IMR-90 (cell line): ENCODE measurements at regions not wholly inside any gene's neighbourhood (a gene's known extent, or its start where the extent isn't known, plus 50 kb on each side); places are given as distances from the start of the nearest gene placed in this dataset.

Experiments
- ATAC-seq: fragments of 200-7000 bp; cut with Tn5 transposase; 2 replicates; pipeline ENCODE4 v1.9.1; 2020; ENCODE audit warnings: low read depth, mild to moderate bottlenecking, moderate library complexity
- BruUV-seq: library from RNA; stranded (reverse); fragments of 400-500 nt; replicated peaks from 2 replicates; lab custom pipeline; 2021; lab: Mats Ljungman, UMichigan
- CTCF ChIA-PET: fragments of 300-600 bp; formaldehyde crosslinking; extraction: SDS; loops from one replicate; lab custom pipeline; 2021; ENCODE audit warnings: antibody characterized with exemption; lab: Yijun Ruan, JAX
- POLR2A ChIA-PET: fragments of 300-600 bp; sonication (Branson Sonifier 250); formaldehyde crosslinking; loops from one replicate; lab custom pipeline; 2022; ENCODE audit warnings: antibody characterized with exemption; ENCODE audit not compliant: unreplicated experiment; lab: Charles Lee
- DNase-seq: peaks from one replicate; pipeline ENCODE4 v3.0.0; 2013
- H2AFZ ChIP-seq: replicated peaks from 2 replicates; pipeline ENCODE3; 2013; ENCODE audit warnings: low read length, mild to moderate bottlenecking; ENCODE audit not compliant: poor library complexity
- H2AK5ac ChIP-seq: 2 replicates; pipeline ENCODE4 v1.6.1; 2013; ENCODE audit warnings: low read depth, low read length, inconsistent platforms
- H2AK9ac ChIP-seq: replicated peaks from 2 replicates; pipeline ENCODE3; 2013; ENCODE audit warnings: mild to moderate bottlenecking, low read depth, low read length, moderate library complexity; ENCODE audit not compliant: poor library complexity
- H2BK120ac ChIP-seq: 2 replicates; pipeline ENCODE4 v1.6.1; 2013; ENCODE audit warnings: low read depth, low read length, inconsistent platforms
- H2BK15ac ChIP-seq: 3 replicates; pipeline ENCODE4 v1.6.1; 2013; ENCODE audit warnings: low read depth, low read length, inconsistent platforms
- H2BK20ac ChIP-seq: 2 replicates; pipeline ENCODE4 v1.6.1; 2013; ENCODE audit warnings: low read depth, mild to moderate bottlenecking, inconsistent platforms, low read length, moderate library complexity
- H2BK5ac ChIP-seq: 2 replicates; pipeline ENCODE4 v1.6.1; 2013; ENCODE audit warnings: mild to moderate bottlenecking, low read depth, low read length, inconsistent platforms; ENCODE audit not compliant: poor library complexity, severe bottlenecking
- H3K14ac ChIP-seq: replicated peaks from 2 replicates; pipeline ENCODE4 v1.6.1; 2013; ENCODE audit warnings: low read depth, low read length, inconsistent platforms
- H3K18ac ChIP-seq: 2 replicates; pipeline ENCODE4 v1.6.1; 2013; ENCODE audit warnings: low read depth, low read length, control low read depth
- H3K23ac ChIP-seq: 2 replicates; pipeline ENCODE4 v1.6.1; 2013; ENCODE audit warnings: low read depth, low read length, inconsistent platforms
- H3K27ac ChIP-seq: 2 replicates; pipeline ENCODE4 v1.5.1; 2013; ENCODE audit warnings: mild to moderate bottlenecking, control low read depth, low read length; ENCODE audit not compliant: insufficient read depth
- H3K27me3 ChIP-seq: 2 replicates; pipeline ENCODE4 v1.6.1; 2013; ENCODE audit warnings: low read length; ENCODE audit not compliant: control insufficient read depth, insufficient read depth
- H3K36me3 ChIP-seq: 2 replicates; pipeline ENCODE4 v1.6.1; 2013; ENCODE audit warnings: low read length, mixed read lengths; ENCODE audit not compliant: control insufficient read depth, insufficient read depth
- H3K4ac ChIP-seq: 2 replicates; pipeline ENCODE4 v1.6.1; 2013; ENCODE audit warnings: low read depth, low read length, inconsistent platforms
- H3K4me1 ChIP-seq: 2 replicates; pipeline ENCODE4 v1.6.1; 2013; ENCODE audit warnings: low read length, mixed read lengths; ENCODE audit not compliant: control insufficient read depth, insufficient read depth
- H3K4me2 ChIP-seq: 2 replicates; pipeline ENCODE4 v1.6.1; 2013; ENCODE audit warnings: low read depth, mild to moderate bottlenecking, control low read depth, low read length, moderate library complexity
- H3K4me3 ChIP-seq: 2 replicates; pipeline ENCODE4 v1.5.1; 2013; ENCODE audit warnings: low read depth, mild to moderate bottlenecking, control low read depth, low read length, moderate library complexity; ENCODE audit not compliant: insufficient read depth
- H3K56ac ChIP-seq: 2 replicates; pipeline ENCODE4 v1.6.1; 2013; ENCODE audit warnings: low read length, inconsistent platforms; ENCODE audit not compliant: insufficient read depth; ENCODE audit errors: extremely low read depth
- H3K79me1 ChIP-seq, 2 experiments: 2 replicates each; pipeline ENCODE4 v1.6.1; 2013; ENCODE audit warnings: low read length in 2 of 2, inconsistent platforms in 1 of 2, low read depth in 1 of 2
- H3K9ac ChIP-seq: 2 replicates; pipeline ENCODE4 v1.6.1; 2013; ENCODE audit warnings: low read depth, low read length, control low read depth
- H3K9me1 ChIP-seq: 2 replicates; pipeline ENCODE4 v1.6.1; 2013; ENCODE audit warnings: low read length, inconsistent platforms; ENCODE audit not compliant: insufficient read depth
- H3K9me3 ChIP-seq: 2 replicates; pipeline ENCODE4 v1.6.1; 2013; ENCODE audit warnings: low read length; ENCODE audit not compliant: control insufficient read depth, insufficient read depth
- H4K20me1 ChIP-seq: 2 replicates; pipeline ENCODE4 v1.6.1; 2013; ENCODE audit warnings: low read length, inconsistent platforms; ENCODE audit not compliant: insufficient read depth
- H4K5ac ChIP-seq: 2 replicates; pipeline ENCODE4 v1.6.1; 2013; ENCODE audit warnings: mild to moderate bottlenecking, low read depth, low read length, control low read depth
- H4K8ac ChIP-seq, 2 experiments: 2 replicates each; pipeline ENCODE4 v1.6.1; 2013; ENCODE audit warnings: low read depth in 2 of 2, low read length in 2 of 2, control low read depth in 1 of 2, inconsistent platforms in 1 of 2
- H4K91ac ChIP-seq: 2 replicates; pipeline ENCODE4 v1.6.1; 2013; ENCODE audit warnings: low read depth, low read length, inconsistent platforms; ENCODE audit not compliant: insufficient read depth
- BHLHE40 ChIP-seq: fragments of 150-350 bp; IDR thresholded peaks from 2 replicates; pipeline ENCODE4 v1.6.1; 2016; ENCODE audit warnings: mild to moderate bottlenecking, low read depth, low read length
- NFE2L2 ChIP-seq: fragments of 150-350 bp; IDR thresholded peaks from 2 replicates; pipeline ENCODE4 v1.6.1; 2016; ENCODE audit warnings: low read depth, mild to moderate bottlenecking, low read length
- RFX5 ChIP-seq: IDR thresholded peaks from 2 replicates; pipeline ENCODE4 v1.8.0; 2012; ENCODE audit warnings: low read depth, mild to moderate bottlenecking, low read length, moderate library complexity
- SMC3 ChIP-seq: fragments of 150-350 bp; IDR thresholded peaks from 2 replicates; pipeline ENCODE4 v1.6.1; 2016; ENCODE audit warnings: low read depth, mild to moderate bottlenecking, antibody characterized with exemption, low read length, moderate library complexity
- USF2 ChIP-seq: fragments of 150-350 bp; IDR thresholded peaks from 2 replicates; pipeline ENCODE4 v1.6.1; 2017; ENCODE audit warnings: mild to moderate bottlenecking, antibody characterized with exemption, low read length, low read depth
- WGBS, 2 experiments: methylation state at CpG; one replicate each; pipeline versions ENCODE4 v1.1.5 to v1.1.7; 2013; ENCODE audit warnings: missing lambda C conversion rate in 2 of 2; ENCODE audit not compliant: insufficient read length in 1 of 2; ENCODE audit errors: extremely low coverage in 2 of 2; 5-methylcytosine and 5-hydroxymethylcytosine counted together
- dilution Hi-C: fragments of 300-500 bp; cut with HindIII; formaldehyde crosslinking; loops from one replicate; pipeline ENCODE4 v1.14.3; 2018; ENCODE audit warnings: low sequenced_read_pairs; ENCODE audit not compliant: unreplicated experiment
- in situ Hi-C: fragments of 300-500 bp; cut with MboI; formaldehyde crosslinking; loops from 3 replicates; pipeline ENCODE4 v1.14.3; 2019; ENCODE audit warnings: low sequenced_read_pairs, inconsistent platforms, mixed read lengths
- intact Hi-C: fragments of 100-400 bp; cut with micrococcal nuclease; formaldehyde crosslinking; loops from 2 replicates; pipeline ENCODE4 v1.10.0; 2022

DNA sequence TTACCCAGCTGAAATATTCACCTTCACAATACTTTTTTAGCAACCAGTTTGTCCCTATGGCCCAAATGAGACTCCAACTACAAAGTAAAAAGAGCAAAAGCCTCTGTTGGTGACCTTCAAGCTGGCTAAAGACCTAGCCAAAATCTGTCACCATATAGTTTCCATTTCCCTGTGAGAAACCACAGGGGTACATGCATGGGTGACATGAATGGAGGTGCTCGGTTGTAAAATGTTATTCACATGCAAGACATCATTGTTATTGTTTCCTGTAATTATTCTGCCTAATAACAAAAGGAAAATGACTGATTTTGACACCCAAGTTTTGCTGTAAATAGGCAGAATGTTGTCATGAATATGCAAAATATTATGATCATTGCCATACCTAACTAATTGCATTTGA, 285.3 kb downstream of the ZNF608 start:
- dilution Hi-C loops = no loop called here

More for the DNA sequence above, 285.3 kb downstream of the ZNF608 start:
- no peak for TF ChIP-seq BHLHE40
- no peak for TF ChIP-seq RFX5
- TF ChIP-seq USF2 = no peak
- TF ChIP-seq SMC3 = no peak
- TF ChIP-seq NFE2L2 = no peak
- Histone ChIP-seq H4K8ac (no peak overlapping the region), H2BK5ac (no peak overlapping the region), H3K4me2 (no peak overlapping the region), H3K23ac (no peak overlapping the region), H4K5ac (no peak overlapping the region), H3K27ac (no peak overlapping the region), H3K14ac (no peak overlapping the region), H4K20me1 (no peaks in the 10 kb centered on the region), H3K27me3 (no peaks in the 10 kb centered on the region), H3K9ac (no peak overlapping the region), H3K18ac (no peak overlapping the region), H3K4ac (no peak overlapping the region), H3K56ac (no peak overlapping the region), H3K79me1 (no peaks in the 10 kb centered on the region), H3K4me1 (peaks cover 3% of the 10 kb centered on the region; the same call in 1 of the 2 replicates), H2BK15ac (no peak overlapping the region), H3K9me1 (no peaks in the 10 kb centered on the region), H3K36me3 (no peaks in the 10 kb centered on the region), H2BK20ac (no peak overlapping the region), H2AFZ (no peak overlapping the region), H3K4me3 (no peak overlapping the region), H2BK120ac (no peak overlapping the region), H4K91ac (no peak overlapping the region), H2AK5ac (no peak overlapping the region), H2AK9ac (no peak overlapping the region), H3K9me3 (peaks cover 9% of the 10 kb centered on the region)
- in situ Hi-C loops (no loop called here), intact Hi-C loops (no loop called here)
- no TSS peak for BruUV-seq
- WGBS, 2 experiments = no CpG with 5 or more reads among the region's 1 CpG
- DNase-seq (no peak), ATAC-seq (no peak)
- ChIA-PET CTCF (no interaction called here), POLR2A (no interaction called here)
